ENCODE measurements at regions not wholly inside any gene's neighbourhood (a gene's known extent, or its start where the extent isn't known, plus 50 kb on each side); places are given as distances from the start of the nearest gene placed in this dataset.

DNA sequence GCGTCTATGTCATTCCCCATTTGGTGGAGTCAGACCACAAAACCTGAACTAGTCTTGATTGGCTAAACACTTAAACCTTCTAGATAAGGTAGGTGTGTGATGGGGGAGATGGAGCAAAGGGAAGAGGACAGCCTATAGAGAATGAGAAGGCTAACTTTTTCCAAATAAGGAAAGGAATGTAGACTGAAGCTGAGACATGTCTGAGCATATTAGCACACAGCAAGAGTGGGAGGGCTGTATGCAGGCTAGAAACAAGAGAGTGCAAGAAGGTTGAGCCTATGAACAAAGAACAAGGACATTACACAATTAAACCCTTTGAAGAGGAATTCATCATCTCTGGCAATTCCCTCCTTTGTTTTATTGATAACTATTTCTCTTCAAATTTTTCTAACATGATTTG, 89.2 kb upstream of the OLFM3 start:
- Mint-ChIP-seq H3K9me3 (no peaks in the 10 kb centered on the region), H3K27me3 (no peaks in the 10 kb centered on the region), H3K36me3 (ENCODE audit: low read depth) (no peaks in the 10 kb centered on the region), H3K27ac (no peak overlapping the region), H3K4me3 (no peak overlapping the region), H3K4me1 (ENCODE audit: low read depth) (no peaks in the 10 kb centered on the region)
- POLR2A ChIA-PET = no interaction called here
- ATAC-seq = no peak
- TF ChIP-seq CTCF (IDR thresholded peaks at IDR 0.05) = no peak
- CTCF ChIA-PET = no interaction called here
- DNase-seq = no peak
- intact Hi-C loops (cut with micrococcal nuclease) = no loop called here

DNA sequence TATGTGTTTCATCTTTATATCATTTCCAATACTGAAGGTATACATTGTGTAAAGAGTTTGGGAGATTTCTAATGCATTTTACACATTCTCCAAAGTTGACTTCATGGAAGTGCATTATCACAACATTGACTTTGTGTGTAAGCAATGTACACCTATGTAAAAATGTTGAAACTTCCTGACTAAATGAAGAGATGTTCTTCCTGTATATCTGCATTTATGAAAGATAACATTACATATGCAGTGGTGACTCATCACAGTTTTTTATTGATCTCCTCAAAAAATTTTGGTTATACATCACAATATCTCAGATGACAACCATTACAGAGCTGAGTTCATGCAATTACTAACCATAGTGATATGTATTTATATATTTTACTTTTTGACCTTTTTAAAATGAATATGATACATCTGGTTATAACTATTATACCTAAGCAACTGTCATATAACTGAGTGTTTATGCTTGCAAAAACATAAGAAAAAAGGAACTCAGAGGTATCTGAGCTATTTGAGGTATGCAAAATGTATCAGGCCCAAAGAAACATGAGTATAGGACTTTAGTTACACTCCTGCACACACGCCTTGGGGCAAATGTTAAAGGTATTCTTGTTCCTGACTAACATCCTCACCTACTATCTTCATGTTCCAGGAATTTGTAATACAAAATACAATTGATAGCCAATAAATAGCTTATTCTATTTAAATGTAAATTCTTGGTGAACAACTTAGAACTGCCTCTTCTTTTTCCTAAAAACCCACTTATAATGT, 88.2 kb upstream of the OLFM3 start:
- Mint-ChIP-seq H3K4me1 (ENCODE audit: low read depth) (no peaks in the 10 kb centered on the region), H3K27me3 (no peaks in the 10 kb centered on the region), H3K4me3 (no peak overlapping the region), H3K36me3 (ENCODE audit: low read depth) (no peaks in the 10 kb centered on the region), H3K9me3 (no peaks in the 10 kb centered on the region), H3K27ac (no peak overlapping the region)
- ATAC-seq = no peak
- TF ChIP-seq CTCF (IDR thresholded peaks at IDR 0.05) = no peak
- ChIA-PET POLR2A (no interaction called here), CTCF (no interaction called here)
- no peak for DNase-seq
- intact Hi-C loops (cut with micrococcal nuclease) = no loop called here

DNA sequence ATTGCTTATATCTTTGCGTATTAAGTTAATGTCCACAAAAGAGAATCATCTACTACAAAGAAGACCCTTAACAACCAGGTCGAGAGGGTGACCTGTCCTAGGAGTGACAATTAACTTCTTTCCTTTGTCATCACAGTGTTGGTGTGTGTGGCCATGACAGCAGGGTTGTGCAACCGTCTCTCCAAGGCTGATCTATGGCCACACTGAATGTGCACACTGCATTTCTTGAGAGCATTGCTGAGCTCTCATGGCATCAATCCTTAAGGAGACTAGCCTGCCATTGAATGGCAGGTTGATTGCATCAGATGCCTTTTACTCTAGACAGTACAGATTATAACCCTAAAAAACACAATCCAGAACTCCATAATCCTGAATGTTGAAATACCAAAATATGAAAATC, 86.5 kb upstream of the OLFM3 start:
- TF ChIP-seq CTCF (IDR thresholded peaks at IDR 0.05) = no peak
- CTCF ChIA-PET = no interaction called here
- ATAC-seq (no peak), DNase-seq (no peak)
- Mint-ChIP-seq H3K9me3 (no peaks in the 10 kb centered on the region), H3K27me3 (no peaks in the 10 kb centered on the region), H3K4me1 (ENCODE audit: low read depth) (no peaks in the 10 kb centered on the region), H3K36me3 (ENCODE audit: low read depth) (no peaks in the 10 kb centered on the region), H3K27ac (no peak overlapping the region), H3K4me3 (no peak overlapping the region)
- POLR2A ChIA-PET = no interaction called here
- intact Hi-C loops (cut with micrococcal nuclease) = no loop called here

DNA sequence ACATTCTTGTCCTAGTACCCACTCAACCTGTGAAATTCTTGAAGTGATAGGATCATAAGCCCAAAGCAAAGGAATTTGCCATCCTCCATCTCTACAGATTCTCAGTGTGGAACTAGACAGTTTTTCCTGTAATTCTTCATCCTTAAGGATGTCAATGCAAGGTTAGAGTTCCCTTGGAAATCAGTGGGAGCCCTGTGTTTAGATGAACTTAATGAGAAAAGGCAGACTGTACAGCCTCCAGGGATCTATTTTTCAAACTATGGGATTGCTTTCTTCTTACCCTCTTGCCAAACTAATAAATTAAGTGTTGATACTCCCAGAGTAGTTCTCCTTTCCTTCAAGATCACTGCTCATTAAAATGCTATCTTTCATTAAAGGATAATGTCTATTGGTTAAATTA, 78.1 kb upstream of the OLFM3 start:
- no peak for DNase-seq
- H3K27ac Mint-ChIP-seq = no peak overlapping the region
- H3K36me3 Mint-ChIP-seq (ENCODE audit: low read depth) = no peaks in the 10 kb centered on the region
- peaks cover 2% of the 10 kb centered on the region for H3K9me3 Mint-ChIP-seq
- no peaks in the 10 kb centered on the region for H3K4me1 Mint-ChIP-seq (ENCODE audit: low read depth)
- H3K27me3 Mint-ChIP-seq = no peaks in the 10 kb centered on the region
- ChIA-PET CTCF (no interaction called here), POLR2A (no interaction called here)
- no peak overlapping the region for H3K4me3 Mint-ChIP-seq
- intact Hi-C loops (cut with micrococcal nuclease) = no loop called here
- no peak for TF ChIP-seq CTCF (IDR thresholded peaks at IDR 0.05)
- ATAC-seq = no peak

- DNase-seq = no peak
- POLR2A ChIA-PET = no interaction called here
- no peaks in the 10 kb centered on the region for H3K4me1 Mint-ChIP-seq (ENCODE audit: low read depth)
- H3K9me3 Mint-ChIP-seq = peaks cover 2% of the 10 kb centered on the region
- no peak for TF ChIP-seq CTCF (IDR thresholded peaks at IDR 0.05)
- H3K27me3 Mint-ChIP-seq = no peaks in the 10 kb centered on the region
- H3K27ac Mint-ChIP-seq = no peak overlapping the region
- no peaks in the 10 kb centered on the region for H3K36me3 Mint-ChIP-seq (ENCODE audit: low read depth)
- no peak overlapping the region for H3K4me3 Mint-ChIP-seq
- intact Hi-C loops (cut with micrococcal nuclease) = no loop called here
- CTCF ChIA-PET = no interaction called here
- no peak for ATAC-seq
Measured at GRCh38 chr1:102071451-102071850, 74.7 kb upstream of the OLFM3 start.

Data from activated CD8-positive, alpha-beta T cell treated with anti-CD3 and anti-CD28 coated beads for 36 hours (primary cell).